ENCODE measurements at regions not wholly inside any gene's neighbourhood (a gene's known extent, or its start where the extent isn't known, plus 50 kb on each side); places are given as distances from the start of the nearest gene placed in this dataset.

GRCh38 chr4:145339075-145339725, 142.5 kb upstream of the SMAD1 start:
- Histone ChIP-seq H3K4me1 (ENCODE audit: insufficient read depth, low read length) (no peaks in the 10 kb centered on the region), H4K20me1 (ENCODE audit: low read length) (no peaks in the 10 kb centered on the region), H3K4me2 (ENCODE audit: low read length) (no peak overlapping the region), H3K79me2 (ENCODE audit: low read length) (no peaks in the 10 kb centered on the region), H3K27me3 (ENCODE audit: low read length) (no peaks in the 10 kb centered on the region), H3K9me2 (replicated peaks; ENCODE audit: low read length) (no peaks in the 10 kb centered on the region), H3K9me3 (ENCODE audit: low read length) (no peaks in the 10 kb centered on the region), H3K9ac (ENCODE audit: low read length) (no peak overlapping the region), H3K36me3 (ENCODE audit: low read depth, low read length) (no peaks in the 10 kb centered on the region), H3F3A (ENCODE audit: low read length, unreplicated experiment) (no peaks in the 10 kb centered on the region), H2AFZ (ENCODE audit: low read length) (no peak overlapping the region), H3K27ac (ENCODE audit: low read length) (no peak overlapping the region), H3K4me3 (ENCODE audit: low read length) (no peak overlapping the region)
- POLR2A ChIA-PET (ENCODE audit: unreplicated experiment): no interaction called here
- TF ChIP-seq EZH2 (IDR thresholded peaks at IDR 0.05; ENCODE audit: low read length, unreplicated experiment) (no peak), EZH2phosphoT487 (IDR thresholded peaks at IDR 0.05; ENCODE audit: borderline replicate concordance, low read length) (no peak), CTCF (conservative IDR thresholded peaks at IDR 0.05; ENCODE audit: low read depth, low read length) (no peak)
- intact Hi-C loops (cut with micrococcal nuclease): no loop called here
- CTCF ChIA-PET: no interaction called here
- ATAC-seq: no peak
- no TSS peak for BruUV-seq (replicated peaks)
- DNase-seq: no peak

GRCh38 chr4:145338568-145338967, 143.1 kb upstream of the SMAD1 start:
- Histone ChIP-seq H3K4me3 (ENCODE audit: low read length) (no peak overlapping the region), H4K20me1 (ENCODE audit: low read length) (no peaks in the 10 kb centered on the region), H3K79me2 (ENCODE audit: low read length) (no peaks in the 10 kb centered on the region), H3K27me3 (ENCODE audit: low read length) (no peaks in the 10 kb centered on the region), H3F3A (ENCODE audit: low read length, unreplicated experiment) (no peaks in the 10 kb centered on the region), H3K27ac (ENCODE audit: low read length) (no peak overlapping the region), H3K9me3 (ENCODE audit: low read length) (no peaks in the 10 kb centered on the region), H2AFZ (ENCODE audit: low read length) (no peak overlapping the region), H3K4me2 (ENCODE audit: low read length) (no peak overlapping the region), H3K4me1 (ENCODE audit: insufficient read depth, low read length) (no peaks in the 10 kb centered on the region), H3K9ac (ENCODE audit: low read length) (no peak overlapping the region), H3K9me2 (replicated peaks; ENCODE audit: low read length) (no peaks in the 10 kb centered on the region), H3K36me3 (ENCODE audit: low read depth, low read length) (no peaks in the 10 kb centered on the region)
- POLR2A ChIA-PET (ENCODE audit: unreplicated experiment): no interaction called here
- ATAC-seq (no peak), DNase-seq (no peak)
- no TSS peak for BruUV-seq (replicated peaks)
- no peak for TF ChIP-seq EZH2phosphoT487 (IDR thresholded peaks at IDR 0.05; ENCODE audit: borderline replicate concordance, low read length)
- no peak for TF ChIP-seq CTCF (conservative IDR thresholded peaks at IDR 0.05; ENCODE audit: low read depth, low read length)
- no peak for TF ChIP-seq EZH2 (IDR thresholded peaks at IDR 0.05; ENCODE audit: low read length, unreplicated experiment)
- CTCF ChIA-PET: no interaction called here
- intact Hi-C loops (cut with micrococcal nuclease): no loop called here

- no peak overlapping the region for H3K9ac ChIP-seq (ENCODE audit: low read length)
- H3K79me2 ChIP-seq (ENCODE audit: low read length): no peaks in the 10 kb centered on the region
- no peaks in the 10 kb centered on the region for H3K36me3 ChIP-seq (ENCODE audit: low read depth, low read length)
- no peaks in the 10 kb centered on the region for H3K9me3 ChIP-seq (ENCODE audit: low read length)
- no peak overlapping the region for H3K4me3 ChIP-seq (ENCODE audit: low read length)
- ChIA-PET CTCF (no interaction called here), POLR2A (ENCODE audit: unreplicated experiment) (no interaction called here)
- no peaks in the 10 kb centered on the region for H3K4me1 ChIP-seq (ENCODE audit: insufficient read depth, low read length)
- intact Hi-C loops (cut with micrococcal nuclease): no loop called here
- H4K20me1 ChIP-seq (ENCODE audit: low read length): no peaks in the 10 kb centered on the region
- no peaks in the 10 kb centered on the region for H3F3A ChIP-seq (ENCODE audit: low read length, unreplicated experiment)
- no peak overlapping the region for H3K27ac ChIP-seq (ENCODE audit: low read length)
- no peaks in the 10 kb centered on the region for H3K27me3 ChIP-seq (ENCODE audit: low read length)
- BruUV-seq (replicated peaks): no TSS peak
- H3K4me2 ChIP-seq (ENCODE audit: low read length): no peak overlapping the region
- TF ChIP-seq CTCF (conservative IDR thresholded peaks at IDR 0.05; ENCODE audit: low read depth, low read length) (no peak), EZH2 (IDR thresholded peaks at IDR 0.05; ENCODE audit: low read length, unreplicated experiment) (no peak), EZH2phosphoT487 (IDR thresholded peaks at IDR 0.05; ENCODE audit: borderline replicate concordance, low read length) (no peak)
- no peak overlapping the region for H2AFZ ChIP-seq (ENCODE audit: low read length)
- ATAC-seq (no peak), DNase-seq (no peak)
- H3K9me2 ChIP-seq (replicated peaks; ENCODE audit: low read length): no peaks in the 10 kb centered on the region
These were observed 144.3 kb upstream of the SMAD1 start for GRCh38 chr4:145337391-145337790.

Measured in PC-3 (cell line).